Liver (tissue), 3 donors: ENCODE measurements at regions not wholly inside any gene's neighbourhood (a gene's known extent, or its start where the extent isn't known, plus 50 kb on each side); places are given as distances from the start of the nearest gene placed in this dataset.

Source experiments
- HNF4G ChIP-seq: IDR thresholded peaks from 2 replicates; pipeline ENCODE4 v1.6.1; 2016; ENCODE audit warnings: antibody characterized with exemption
- MAX ChIP-seq: IDR thresholded peaks from 2 replicates; pipeline ENCODE4 v1.6.1; 2016; ENCODE audit warnings: antibody characterized with exemption
- YY1 ChIP-seq: IDR thresholded peaks from 2 replicates; pipeline ENCODE4 v1.6.1; 2016; ENCODE audit warnings: antibody characterized with exemption, mild to moderate bottlenecking
- ZBTB33 ChIP-seq: IDR thresholded peaks from 2 replicates; pipeline ENCODE4 v1.6.1; 2016; ENCODE audit warnings: antibody characterized with exemption
- TF ChIP-seq, protein P1 (sequence below): fragments of 150-350 bp; IDR thresholded peaks from 2 replicates; pipeline ENCODE4 v1.5.1; 2017; ENCODE audit warnings: improper control_type of control experiment, low read depth, low read length; ENCODE audit not compliant: missing input control
- TF ChIP-seq, protein P2 (sequence below): IDR thresholded peaks from 2 replicates; pipeline ENCODE4 v1.6.1; 2016; ENCODE audit warnings: antibody characterized with exemption, mild to moderate bottlenecking
- donor health status: healthy.
- donor health status: healthy.

- TF ChIP-seq, protein P1, sequence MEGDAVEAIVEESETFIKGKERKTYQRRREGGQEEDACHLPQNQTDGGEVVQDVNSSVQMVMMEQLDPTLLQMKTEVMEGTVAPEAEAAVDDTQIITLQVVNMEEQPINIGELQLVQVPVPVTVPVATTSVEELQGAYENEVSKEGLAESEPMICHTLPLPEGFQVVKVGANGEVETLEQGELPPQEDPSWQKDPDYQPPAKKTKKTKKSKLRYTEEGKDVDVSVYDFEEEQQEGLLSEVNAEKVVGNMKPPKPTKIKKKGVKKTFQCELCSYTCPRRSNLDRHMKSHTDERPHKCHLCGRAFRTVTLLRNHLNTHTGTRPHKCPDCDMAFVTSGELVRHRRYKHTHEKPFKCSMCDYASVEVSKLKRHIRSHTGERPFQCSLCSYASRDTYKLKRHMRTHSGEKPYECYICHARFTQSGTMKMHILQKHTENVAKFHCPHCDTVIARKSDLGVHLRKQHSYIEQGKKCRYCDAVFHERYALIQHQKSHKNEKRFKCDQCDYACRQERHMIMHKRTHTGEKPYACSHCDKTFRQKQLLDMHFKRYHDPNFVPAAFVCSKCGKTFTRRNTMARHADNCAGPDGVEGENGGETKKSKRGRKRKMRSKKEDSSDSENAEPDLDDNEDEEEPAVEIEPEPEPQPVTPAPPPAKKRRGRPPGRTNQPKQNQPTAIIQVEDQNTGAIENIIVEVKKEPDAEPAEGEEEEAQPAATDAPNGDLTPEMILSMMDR: no peak
- TF ChIP-seq YY1 (no peak), MAX (no peak), ZBTB33 (no peak), HNF4G (no peak)
- TF ChIP-seq, protein P2, sequence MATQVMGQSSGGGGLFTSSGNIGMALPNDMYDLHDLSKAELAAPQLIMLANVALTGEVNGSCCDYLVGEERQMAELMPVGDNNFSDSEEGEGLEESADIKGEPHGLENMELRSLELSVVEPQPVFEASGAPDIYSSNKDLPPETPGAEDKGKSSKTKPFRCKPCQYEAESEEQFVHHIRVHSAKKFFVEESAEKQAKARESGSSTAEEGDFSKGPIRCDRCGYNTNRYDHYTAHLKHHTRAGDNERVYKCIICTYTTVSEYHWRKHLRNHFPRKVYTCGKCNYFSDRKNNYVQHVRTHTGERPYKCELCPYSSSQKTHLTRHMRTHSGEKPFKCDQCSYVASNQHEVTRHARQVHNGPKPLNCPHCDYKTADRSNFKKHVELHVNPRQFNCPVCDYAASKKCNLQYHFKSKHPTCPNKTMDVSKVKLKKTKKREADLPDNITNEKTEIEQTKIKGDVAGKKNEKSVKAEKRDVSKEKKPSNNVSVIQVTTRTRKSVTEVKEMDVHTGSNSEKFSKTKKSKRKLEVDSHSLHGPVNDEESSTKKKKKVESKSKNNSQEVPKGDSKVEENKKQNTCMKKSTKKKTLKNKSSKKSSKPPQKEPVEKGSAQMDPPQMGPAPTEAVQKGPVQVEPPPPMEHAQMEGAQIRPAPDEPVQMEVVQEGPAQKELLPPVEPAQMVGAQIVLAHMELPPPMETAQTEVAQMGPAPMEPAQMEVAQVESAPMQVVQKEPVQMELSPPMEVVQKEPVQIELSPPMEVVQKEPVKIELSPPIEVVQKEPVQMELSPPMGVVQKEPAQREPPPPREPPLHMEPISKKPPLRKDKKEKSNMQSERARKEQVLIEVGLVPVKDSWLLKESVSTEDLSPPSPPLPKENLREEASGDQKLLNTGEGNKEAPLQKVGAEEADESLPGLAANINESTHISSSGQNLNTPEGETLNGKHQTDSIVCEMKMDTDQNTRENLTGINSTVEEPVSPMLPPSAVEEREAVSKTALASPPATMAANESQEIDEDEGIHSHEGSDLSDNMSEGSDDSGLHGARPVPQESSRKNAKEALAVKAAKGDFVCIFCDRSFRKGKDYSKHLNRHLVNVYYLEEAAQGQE: no peak
These were observed 500.6 kb upstream of the PROK2 start for GRCh38 chr3:72285502-72285901.
